ENCODE measurements at regions not wholly inside any gene's neighbourhood (a gene's known extent, or its start where the extent isn't known, plus 50 kb on each side); places are given as distances from the start of the nearest gene placed in this dataset.
A peak's percentile ranks its signal among the peaks of the same experiment; 100 is the strongest.

DNA sequence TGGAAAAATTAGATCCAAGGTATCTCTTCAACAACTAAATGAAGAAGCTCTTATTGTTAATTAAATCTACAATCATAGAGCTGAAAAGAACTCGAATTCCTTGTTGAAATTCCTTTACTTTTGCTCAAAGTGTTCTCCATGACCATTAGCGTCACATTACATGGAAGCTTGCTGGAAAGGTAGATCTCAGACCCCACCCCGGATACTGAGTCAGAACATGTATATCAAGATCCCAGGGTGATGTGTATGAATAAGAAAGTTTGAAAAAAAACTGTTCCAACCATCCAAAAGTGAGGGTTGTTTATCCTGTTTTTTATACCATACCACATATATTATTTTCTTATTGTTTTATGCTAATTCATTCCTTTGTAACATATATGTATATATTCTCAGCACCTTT is 237.1 kb upstream of the PUM3 start:
- H3K27me3 ChIP-seq = no peaks in the 10 kb centered on the region
- H3K36me3 ChIP-seq = no peaks in the 10 kb centered on the region
- intact Hi-C loops (cut with DNase I) = no loop called here
- DNase-seq (no peak), ATAC-seq (no peak)
- H3K27ac ChIP-seq = no peak overlapping the region
- TF ChIP-seq, protein P1, sequence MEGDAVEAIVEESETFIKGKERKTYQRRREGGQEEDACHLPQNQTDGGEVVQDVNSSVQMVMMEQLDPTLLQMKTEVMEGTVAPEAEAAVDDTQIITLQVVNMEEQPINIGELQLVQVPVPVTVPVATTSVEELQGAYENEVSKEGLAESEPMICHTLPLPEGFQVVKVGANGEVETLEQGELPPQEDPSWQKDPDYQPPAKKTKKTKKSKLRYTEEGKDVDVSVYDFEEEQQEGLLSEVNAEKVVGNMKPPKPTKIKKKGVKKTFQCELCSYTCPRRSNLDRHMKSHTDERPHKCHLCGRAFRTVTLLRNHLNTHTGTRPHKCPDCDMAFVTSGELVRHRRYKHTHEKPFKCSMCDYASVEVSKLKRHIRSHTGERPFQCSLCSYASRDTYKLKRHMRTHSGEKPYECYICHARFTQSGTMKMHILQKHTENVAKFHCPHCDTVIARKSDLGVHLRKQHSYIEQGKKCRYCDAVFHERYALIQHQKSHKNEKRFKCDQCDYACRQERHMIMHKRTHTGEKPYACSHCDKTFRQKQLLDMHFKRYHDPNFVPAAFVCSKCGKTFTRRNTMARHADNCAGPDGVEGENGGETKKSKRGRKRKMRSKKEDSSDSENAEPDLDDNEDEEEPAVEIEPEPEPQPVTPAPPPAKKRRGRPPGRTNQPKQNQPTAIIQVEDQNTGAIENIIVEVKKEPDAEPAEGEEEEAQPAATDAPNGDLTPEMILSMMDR (IDR thresholded peaks at IDR 0.05) = no peak
- H3K9me3 ChIP-seq = peaks cover 0 to 2% of the 10 kb centered on the region in 2 donors
- H3K4me3 ChIP-seq = no peak overlapping the region
- no peaks in the 10 kb centered on the region for H3K4me1 ChIP-seq

DNA sequence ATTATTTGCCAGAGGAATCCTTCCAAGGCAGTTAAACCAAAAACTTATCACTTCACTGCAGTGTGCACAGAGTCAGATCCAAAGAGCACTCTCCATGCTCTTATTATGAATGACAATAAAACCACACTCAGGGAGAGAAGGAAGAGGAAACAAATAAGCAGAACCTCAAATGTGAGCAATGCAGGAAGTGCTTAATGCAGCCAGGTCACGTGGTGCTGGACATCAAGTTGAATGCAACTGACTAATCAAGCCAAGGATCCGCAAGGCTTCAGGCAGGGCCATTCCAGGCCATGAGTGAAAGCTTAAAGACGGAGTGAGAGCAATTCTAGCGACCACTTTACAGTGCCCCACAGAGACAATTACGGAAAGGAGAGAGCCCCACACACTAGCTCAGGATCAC is 230.4 kb upstream of the PUM3 start:
- no peaks in the 10 kb centered on the region for H3K4me1 ChIP-seq
- H3K27ac ChIP-seq = no peak overlapping the region
- TF ChIP-seq, protein P1 (IDR thresholded peaks at IDR 0.05) = no peak
- H3K4me3 ChIP-seq = no peak overlapping the region
- intact Hi-C loops (cut with DNase I) = no loop called here
- peak in 1 of 4 donors; percentile 37 for DNase-seq
- H3K9me3 ChIP-seq = peaks cover 0 to 25% of the 10 kb centered on the region in 2 donors
- no peak for ATAC-seq
- H3K36me3 ChIP-seq = no peaks in the 10 kb centered on the region
- H3K27me3 ChIP-seq = no peaks in the 10 kb centered on the region

DNA sequence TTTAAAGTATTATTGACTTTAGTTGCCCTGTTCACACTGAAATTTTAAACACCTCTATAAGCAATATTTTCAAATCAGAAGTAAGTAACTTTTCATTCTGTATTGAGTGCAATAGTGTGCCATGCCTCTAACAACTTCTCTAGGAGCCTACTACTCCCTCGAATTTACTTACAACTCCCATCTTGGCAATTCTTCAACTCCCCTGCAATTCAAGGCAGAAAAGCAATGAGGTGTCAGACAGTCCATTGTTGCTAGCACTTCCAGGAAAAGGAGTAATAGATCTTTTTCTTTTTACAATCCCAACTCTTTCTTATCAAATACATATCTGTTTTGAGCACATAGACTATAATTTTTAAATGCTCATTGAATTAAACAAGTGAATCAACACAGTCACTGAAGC is 222.7 kb upstream of the PUM3 start:
- TF ChIP-seq, protein P1 (IDR thresholded peaks at IDR 0.05) = no peak
- no peaks in the 10 kb centered on the region for H3K4me1 ChIP-seq
- H3K9me3 ChIP-seq = peaks cover 0 to 12% of the 10 kb centered on the region in 2 donors
- no peaks in the 10 kb centered on the region for H3K36me3 ChIP-seq
- ATAC-seq (no peak), DNase-seq (peak in 1 of 4 donors; percentile 2)
- no peaks in the 10 kb centered on the region for H3K27me3 ChIP-seq
- intact Hi-C loops (cut with DNase I) = no loop called here
- H3K4me3 ChIP-seq = no peak overlapping the region
- H3K27ac ChIP-seq = no peak overlapping the region

DNA sequence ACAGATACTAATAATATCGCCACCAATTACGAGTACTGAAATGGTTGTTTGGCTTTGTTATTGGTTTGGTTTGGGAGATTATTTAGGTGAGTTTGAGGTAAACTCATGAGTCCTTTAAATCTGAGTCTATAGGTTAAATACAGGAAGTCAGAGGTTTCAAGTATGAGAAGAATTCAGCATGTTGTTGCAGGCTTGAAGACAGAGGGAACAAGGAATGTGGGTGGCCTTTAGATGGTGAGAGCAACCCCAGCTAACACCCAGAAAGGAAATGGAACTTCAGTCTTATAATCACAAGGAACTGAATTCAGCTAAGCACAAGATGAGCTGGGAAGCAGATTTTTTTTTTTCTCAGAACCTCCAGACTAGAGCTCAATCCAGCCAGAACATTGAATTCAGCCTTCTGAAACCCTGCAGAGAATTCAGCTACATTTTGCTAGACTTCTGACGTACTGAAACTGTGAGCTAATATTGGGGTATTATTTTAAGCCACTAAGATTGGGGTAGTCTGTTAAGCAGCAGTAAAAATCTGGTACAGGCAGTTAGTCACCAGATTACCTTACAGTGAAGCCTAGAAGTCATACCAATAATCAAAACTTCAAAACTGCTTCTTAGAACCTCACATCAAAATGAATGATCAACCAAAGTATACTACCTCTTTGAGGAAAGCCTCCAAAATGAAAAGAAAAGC is 216.0 kb upstream of the PUM3 start:
- TF ChIP-seq, protein P1 (IDR thresholded peaks at IDR 0.05) = no peak
- intact Hi-C loops (cut with DNase I) = no loop called here
- Histone ChIP-seq H3K4me3 (no peak overlapping the region), H3K27ac (no peak overlapping the region), H3K27me3 (no peaks in the 10 kb centered on the region), H3K4me1 (no peaks in the 10 kb centered on the region), H3K36me3 (no peaks in the 10 kb centered on the region), H3K9me3 (no peaks in the 10 kb centered on the region)
- ATAC-seq (no peak), DNase-seq (no peak)

DNA sequence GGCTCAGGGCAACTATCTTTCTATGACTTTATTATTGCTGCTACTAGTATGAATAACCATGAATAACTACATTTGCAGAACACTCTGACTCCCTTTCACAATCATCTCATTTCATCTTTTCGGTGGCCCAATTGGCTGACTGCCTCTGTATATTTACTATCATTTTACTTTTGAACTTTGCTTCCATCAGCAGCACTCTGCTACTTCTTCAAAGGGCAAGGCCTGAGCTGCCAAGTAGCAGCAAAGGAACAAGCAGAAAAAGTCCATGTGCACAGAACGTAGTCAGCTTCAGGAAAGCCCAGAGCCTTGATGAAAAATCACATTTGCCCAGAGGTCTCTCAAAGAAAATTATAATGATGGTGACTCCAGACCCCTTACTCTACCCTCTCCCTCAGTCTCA is 214.5 kb upstream of the PUM3 start:
- peak in 1 of 4 donors; percentile 6 for DNase-seq

More for the DNA sequence above, 214.5 kb upstream of the PUM3 start:
- Histone ChIP-seq H3K27ac (no peak overlapping the region), H3K27me3 (no peaks in the 10 kb centered on the region), H3K4me1 (no peaks in the 10 kb centered on the region), H3K9me3 (no peaks in the 10 kb centered on the region), H3K36me3 (no peaks in the 10 kb centered on the region), H3K4me3 (no peak overlapping the region)
- intact Hi-C loops (cut with DNase I) = no loop called here
- TF ChIP-seq, protein P1 (IDR thresholded peaks at IDR 0.05) = no peak
- no peak for ATAC-seq

All from left lung (tissue), 4 donors.